GM12878 (cell line): ENCODE measurements at regions not wholly inside any gene's neighbourhood (a gene's known extent, or its start where the extent isn't known, plus 50 kb on each side); places are given as distances from the start of the nearest gene placed in this dataset.

ENCODE experiments used
- ATAC-seq: fragments of 200-7000 bp; cut with Tn5 transposase; 3 replicates; pipeline ENCODE4 v1.9.1; 2020; ENCODE audit warnings: mild to moderate bottlenecking, moderate library complexity
- BruUV-seq: library from RNA; stranded (reverse); fragments of 400-500 nt; replicated peaks from 2 replicates; lab custom pipeline; 2021; lab: Mats Ljungman, UMichigan
- CTCF ChIA-PET: fragments of 300-600 bp; sonication (Branson Sonifier 250); formaldehyde crosslinking; extraction: SDS; loops from one replicate; lab custom pipeline; 2021; ENCODE audit warnings: inconsistent platforms; lab: Yijun Ruan, JAX
- POLR2A ChIA-PET: fragments of 350-600 bp; formaldehyde crosslinking; extraction: SDS; loops from one replicate; lab custom pipeline; 2021; ENCODE audit warnings: inconsistent platforms; lab: Charles Lee
- RAD21 ChIA-PET: fragments of 300-600 bp; sonication (Branson Sonifier 250); formaldehyde crosslinking; loops from one replicate; lab custom pipeline; 2023; ENCODE audit warnings: antibody characterized with exemption; ENCODE audit not compliant: unreplicated experiment; lab: Charles Lee
- SMC1A ChIA-PET: fragments of 300-600 bp; sonication (Branson Sonifier 250); formaldehyde crosslinking; loops from one replicate; lab custom pipeline; 2023; ENCODE audit not compliant: unreplicated experiment, uncharacterized antibody; lab: Charles Lee
- DNase-seq: peaks from one replicate; pipeline ENCODE4 v3.0.0-alpha.2; 2011; ENCODE audit warnings: low read depth, low spot score
- FAIRE-seq: peaks from 3 replicates; lab custom pipeline; 2011; peaks lifted over from hg19 to GRCh38; lab: Jason Lieb, UNC
- H2AFZ ChIP-seq: 2 replicates; pipeline ENCODE4 v1.6.0; 2011; ENCODE audit warnings: low read depth, low read length, control low read depth; ENCODE audit not compliant: control insufficient read depth
- H3K27ac ChIP-seq: 2 replicates; pipeline ENCODE4 v1.5.1; 2011; ENCODE audit warnings: control low read depth; ENCODE audit not compliant: control insufficient read depth, insufficient read depth
- H3K27me3 ChIP-seq, 2 experiments: replicated peaks in 1 of 2; 2 replicates each; pipeline versions ENCODE4 v1.6.0 to v1.6.1; 2011; ENCODE audit warnings: low read length in 1 of 2; ENCODE audit not compliant: control insufficient read depth in 2 of 2, insufficient read depth in 2 of 2
- H3K36me3 ChIP-seq, 2 experiments: 2 replicates each; pipeline ENCODE4 v1.5.1; 2011; ENCODE audit warnings: low read length in 1 of 2; ENCODE audit not compliant: control insufficient read depth in 2 of 2, insufficient read depth in 2 of 2
- H3K4me1 ChIP-seq: 2 replicates; pipeline ENCODE4 v1.6.1; 2011; ENCODE audit warnings: mild to moderate bottlenecking, low read length, moderate library complexity, mixed read lengths; ENCODE audit not compliant: control insufficient read depth, insufficient read depth
- H3K4me2 ChIP-seq: 2 replicates; pipeline ENCODE4 v1.6.0; 2011; ENCODE audit warnings: control low read depth; ENCODE audit not compliant: control insufficient read depth, insufficient read depth
- H3K4me3 ChIP-seq: fragments of 200-600 bp; sonication (generic); 2 replicates; pipeline ENCODE4 v1.5.1; 2016
- H3K79me2 ChIP-seq: 2 replicates; pipeline ENCODE4 v1.6.0; 2011; ENCODE audit warnings: low read length; ENCODE audit not compliant: control insufficient read depth, insufficient read depth
- H3K9ac ChIP-seq: 2 replicates; pipeline ENCODE4 v1.8.0; 2011; ENCODE audit warnings: low read length, control low read depth, mixed read lengths; ENCODE audit not compliant: control insufficient read depth, insufficient read depth
- H3K9me3 ChIP-seq: replicated peaks from 3 replicates; pipeline ENCODE4 v1.5.1; 2011; ENCODE audit warnings: mild to moderate bottlenecking, low read length; ENCODE audit not compliant: control insufficient read depth, insufficient read depth
- H4K20me1 ChIP-seq: 2 replicates; pipeline ENCODE4 v1.6.0; 2011; ENCODE audit not compliant: control insufficient read depth, insufficient read depth
- BACH1 ChIP-seq: fragments of 450-650 bp; IDR thresholded peaks from 2 replicates; pipeline ENCODE4 v1.6.1; 2017; ENCODE audit warnings: mild to moderate bottlenecking, borderline replicate concordance
- BRCA1 ChIP-seq: IDR thresholded peaks from 2 replicates; pipeline ENCODE4 v1.6.1; 2011; ENCODE audit warnings: low read depth, low read length, improper control_type of control experiment
- CHD1 ChIP-seq: IDR thresholded peaks from 2 replicates; pipeline ENCODE4 v1.6.1; 2012; ENCODE audit warnings: low read depth, low read length, improper control_type of control experiment
- CHD4 ChIP-seq: fragments of 200-600 bp; sonication (generic); IDR thresholded peaks from 2 replicates; pipeline ENCODE4 v1.6.1; 2016; ENCODE audit warnings: mild to moderate bottlenecking
- DPF2 ChIP-seq: fragments of 450-650 bp; IDR thresholded peaks from 2 replicates; pipeline ENCODE4 v1.6.1; 2017; ENCODE audit warnings: mild to moderate bottlenecking
- FOXK2 ChIP-seq: fragments of 450-650 bp; IDR thresholded peaks from 2 replicates; pipeline ENCODE4 v1.6.1; 2017; ENCODE audit warnings: mild to moderate bottlenecking, moderate library complexity
- MYC ChIP-seq: IDR thresholded peaks from 2 replicates; pipeline ENCODE4 v1.6.1; 2011; ENCODE audit warnings: mild to moderate bottlenecking, low read length, moderate library complexity, inconsistent platforms; ENCODE audit not compliant: insufficient read depth, insufficient replicate concordance, insufficient read length, severe bottlenecking
- POLR2AphosphoS5 ChIP-seq: IDR thresholded peaks from 2 replicates; pipeline ENCODE4 v1.6.1; 2011; ENCODE audit warnings: mild to moderate bottlenecking, low read length, inconsistent platforms
- SIX5 ChIP-seq: IDR thresholded peaks from 2 replicates; pipeline ENCODE4 v1.6.1; 2011; ENCODE audit warnings: mild to moderate bottlenecking, low read depth, low read length, moderate library complexity; ENCODE audit not compliant: severe bottlenecking
- SPI1 ChIP-seq: IDR thresholded peaks from 2 replicates; pipeline ENCODE4 v1.6.1; 2011; ENCODE audit warnings: low read depth, mild to moderate bottlenecking, low read length, moderate library complexity, borderline replicate concordance; ENCODE audit not compliant: insufficient read depth
- STAT1 ChIP-seq: fragments of 450-650 bp; conservative IDR thresholded peaks from 2 replicates; pipeline ENCODE4 v1.6.1; 2014; ENCODE audit warnings: antibody characterized with exemption, mild to moderate bottlenecking
- USF1 ChIP-seq: IDR thresholded peaks from 2 replicates; pipeline ENCODE4 v1.6.1; 2011; ENCODE audit warnings: borderline replicate concordance, low read depth, mild to moderate bottlenecking, moderate library complexity, mixed read lengths, low read length; ENCODE audit not compliant: insufficient read depth; ENCODE audit errors: extremely low read length
- USF2 ChIP-seq: IDR thresholded peaks from 2 replicates; pipeline ENCODE4 v1.6.1; 2011; ENCODE audit warnings: low read depth, low read length, improper control_type of control experiment, borderline replicate concordance
- ZNF274 ChIP-seq: IDR thresholded peaks from one replicate; pipeline ENCODE4 v1.8.0; 2011; ENCODE audit not compliant: insufficient read length, insufficient read depth
- WGBS: methylation state at CpG from one replicate; pipeline ENCODE4 v1.1.6; 2016; ENCODE audit warnings: low lambda C conversion rate; ENCODE audit not compliant: insufficient replicate concordance, insufficient coverage; ENCODE audit errors: missing lambda C conversion rate; 5-methylcytosine and 5-hydroxymethylcytosine counted together
- in situ Hi-C: fragments of 300-500 bp; cut with MboI; formaldehyde crosslinking; loops from 9 replicates; pipeline ENCODE4 v1.14.3; 2018; ENCODE audit warnings: mixed read lengths
- intact Hi-C: fragments of 100-400 bp; cut with micrococcal nuclease; formaldehyde crosslinking; loops from one replicate; pipeline ENCODE4 v1.14.2; 2022; ENCODE audit not compliant: unreplicated experiment
- TF ChIP-seq, protein P1 (sequence below): fragments of 450-650 bp; IDR thresholded peaks from 2 replicates; pipeline ENCODE4 v1.6.1; 2017; ENCODE audit warnings: mild to moderate bottlenecking
- TF ChIP-seq, protein P2 (sequence below): fragments of 450-650 bp; formaldehyde crosslinking; IDR thresholded peaks from 2 replicates; pipeline ENCODE4 v1.4.0; 2022; ENCODE audit warnings: mild to moderate bottlenecking, moderate library complexity

GRCh38 chr7:3174515-3175284 is 126.4 kb upstream of the SDK1 start:
- BruUV-seq = no TSS peak
- H3K27ac ChIP-seq = no peak overlapping the region
- RAD21 ChIA-PET = no interaction called here
- DNase-seq (no peak), FAIRE-seq (no peak), ATAC-seq (no peak)
- H4K20me1 ChIP-seq = no peaks in the 10 kb centered on the region
- SMC1A ChIA-PET = no interaction called here
- in situ Hi-C loops (no loop called here), intact Hi-C loops (no loop called here)
- H3K9me3 ChIP-seq = no peaks in the 10 kb centered on the region
- no peak for TF ChIP-seq ZNF274
- no peak for TF ChIP-seq SPI1
- TF ChIP-seq CHD1 = no peak
- no peak for TF ChIP-seq CHD4
- TF ChIP-seq, protein P1, sequence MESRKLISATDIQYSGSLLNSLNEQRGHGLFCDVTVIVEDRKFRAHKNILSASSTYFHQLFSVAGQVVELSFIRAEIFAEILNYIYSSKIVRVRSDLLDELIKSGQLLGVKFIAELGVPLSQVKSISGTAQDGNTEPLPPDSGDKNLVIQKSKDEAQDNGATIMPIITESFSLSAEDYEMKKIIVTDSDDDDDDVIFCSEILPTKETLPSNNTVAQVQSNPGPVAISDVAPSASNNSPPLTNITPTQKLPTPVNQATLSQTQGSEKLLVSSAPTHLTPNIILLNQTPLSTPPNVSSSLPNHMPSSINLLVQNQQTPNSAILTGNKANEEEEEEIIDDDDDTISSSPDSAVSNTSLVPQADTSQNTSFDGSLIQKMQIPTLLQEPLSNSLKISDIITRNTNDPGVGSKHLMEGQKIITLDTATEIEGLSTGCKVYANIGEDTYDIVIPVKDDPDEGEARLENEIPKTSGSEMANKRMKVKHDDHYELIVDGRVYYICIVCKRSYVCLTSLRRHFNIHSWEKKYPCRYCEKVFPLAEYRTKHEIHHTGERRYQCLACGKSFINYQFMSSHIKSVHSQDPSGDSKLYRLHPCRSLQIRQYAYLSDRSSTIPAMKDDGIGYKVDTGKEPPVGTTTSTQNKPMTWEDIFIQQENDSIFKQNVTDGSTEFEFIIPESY = no peak
- TF ChIP-seq FOXK2 = no peak
- no peak for TF ChIP-seq SIX5
- no peak for TF ChIP-seq USF1
- no peak for TF ChIP-seq USF2
- TF ChIP-seq STAT1 = no peak
- TF ChIP-seq, protein P2, sequence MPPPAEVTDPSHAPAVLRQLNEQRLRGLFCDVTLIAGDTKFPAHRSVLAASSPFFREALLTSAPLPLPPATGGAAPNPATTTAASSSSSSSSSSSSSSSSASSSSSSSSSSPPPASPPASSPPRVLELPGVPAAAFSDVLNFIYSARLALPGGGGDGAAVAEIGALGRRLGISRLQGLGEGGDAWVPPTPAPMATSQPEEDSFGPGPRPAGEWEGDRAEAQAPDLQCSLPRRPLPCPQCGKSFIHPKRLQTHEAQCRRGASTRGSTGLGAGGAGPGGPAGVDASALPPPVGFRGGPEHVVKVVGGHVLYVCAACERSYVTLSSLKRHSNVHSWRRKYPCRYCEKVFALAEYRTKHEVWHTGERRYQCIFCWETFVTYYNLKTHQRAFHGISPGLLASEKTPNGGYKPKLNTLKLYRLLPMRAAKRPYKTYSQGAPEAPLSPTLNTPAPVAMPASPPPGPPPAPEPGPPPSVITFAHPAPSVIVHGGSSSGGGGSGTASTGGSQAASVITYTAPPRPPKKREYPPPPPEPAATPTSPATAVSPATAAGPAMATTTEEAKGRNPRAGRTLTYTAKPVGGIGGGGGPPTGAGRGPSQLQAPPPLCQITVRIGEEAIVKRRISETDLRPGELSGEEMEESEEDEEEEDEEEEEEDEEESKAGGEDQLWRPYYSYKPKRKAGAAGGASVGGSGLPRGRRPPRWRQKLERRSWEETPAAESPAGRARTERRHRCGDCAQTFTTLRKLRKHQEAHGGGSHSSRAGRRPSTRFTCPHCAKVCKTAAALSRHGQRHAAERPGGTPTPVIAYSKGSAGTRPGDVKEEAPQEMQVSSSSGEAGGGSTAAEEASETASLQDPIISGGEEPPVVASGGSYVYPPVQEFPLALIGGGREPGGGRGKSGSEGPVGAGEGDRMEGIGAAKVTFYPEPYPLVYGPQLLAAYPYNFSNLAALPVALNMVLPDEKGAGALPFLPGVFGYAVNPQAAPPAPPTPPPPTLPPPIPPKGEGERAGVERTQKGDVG = no peak
- TF ChIP-seq DPF2 = no peak
- no peak for TF ChIP-seq MYC
- no peak for TF ChIP-seq BRCA1
- no peak for TF ChIP-seq POLR2AphosphoS5
- TF ChIP-seq BACH1 = no peak
- no peak overlapping the region for H3K9ac ChIP-seq
- WGBS = 21% methylated on average over 15 of the region's 15 CpGs
- H3K4me3 ChIP-seq = no peak overlapping the region
- no peak overlapping the region for H3K4me2 ChIP-seq
- no peaks in the 10 kb centered on the region for H3K4me1 ChIP-seq
- CTCF ChIA-PET = no interaction called here
- no peak overlapping the region for H2AFZ ChIP-seq
- no peaks in the 10 kb centered on the region for H3K36me3 ChIP-seq
- no peaks in the 10 kb centered on the region; a peak in 1 of 4 replicates for H3K27me3 ChIP-seq
- POLR2A ChIA-PET = no interaction called here
- H3K79me2 ChIP-seq = no peaks in the 10 kb centered on the region
